Thyroid gland (tissue), 4 donors: ENCODE measurements at regions not wholly inside any gene's neighbourhood (a gene's known extent, or its start where the extent isn't known, plus 50 kb on each side); places are given as distances from the start of the nearest gene placed in this dataset.

Experiments used
- CTCF ChIP-seq, 6 experiments: fragments of 200-600 bp in 3 of 6; fragments of 450-650 bp in 3 of 6; sonication (generic) in 3 of 6; IDR thresholded peaks; one replicate each; pipeline ENCODE4 v1.5.1; 2016 to 2019; ENCODE audit warnings: antibody characterized with exemption in 6 of 6, mild to moderate bottlenecking in 2 of 6, inconsistent platforms in 1 of 6, moderate library complexity in 1 of 6
- POLR2A ChIP-seq, 2 donors: fragments of 450-650 bp; IDR thresholded peaks; one replicate each; pipeline ENCODE4 v1.6.1; 2017; ENCODE audit warnings: antibody characterized with exemption in 2 of 2, mild to moderate bottlenecking in 2 of 2, moderate library complexity in 1 of 2

GRCh38 chr7:41584746-41585145 is 118.1 kb downstream of the INHBA start:
- TF ChIP-seq CTCF (IDR thresholded peaks at IDR 0.05) (no peak), POLR2A (IDR thresholded peaks at IDR 0.05) (no peak)
